GM21717 (cell line): ENCODE measurements at regions not wholly inside any gene's neighbourhood (a gene's known extent, or its start where the extent isn't known, plus 50 kb on each side); places are given as distances from the start of the nearest gene placed in this dataset.

ENCODE experiments used
- ATAC-seq: cut with Tn5 transposase; IDR thresholded peaks from one replicate; pipeline ENCODE4 v1.9.1; 2021; ENCODE audit warnings: mild to moderate bottlenecking, moderate library complexity; ENCODE audit not compliant: unreplicated experiment

GRCh38 chr12:74794522-74794921 is 256.9 kb downstream of the ATXN7L3B start:
- ATAC-seq, result no peak

- no peak for ATAC-seq
These were observed 264.0 kb downstream of the ATXN7L3B start for GRCh38 chr12:74801625-74802024.

DNA sequence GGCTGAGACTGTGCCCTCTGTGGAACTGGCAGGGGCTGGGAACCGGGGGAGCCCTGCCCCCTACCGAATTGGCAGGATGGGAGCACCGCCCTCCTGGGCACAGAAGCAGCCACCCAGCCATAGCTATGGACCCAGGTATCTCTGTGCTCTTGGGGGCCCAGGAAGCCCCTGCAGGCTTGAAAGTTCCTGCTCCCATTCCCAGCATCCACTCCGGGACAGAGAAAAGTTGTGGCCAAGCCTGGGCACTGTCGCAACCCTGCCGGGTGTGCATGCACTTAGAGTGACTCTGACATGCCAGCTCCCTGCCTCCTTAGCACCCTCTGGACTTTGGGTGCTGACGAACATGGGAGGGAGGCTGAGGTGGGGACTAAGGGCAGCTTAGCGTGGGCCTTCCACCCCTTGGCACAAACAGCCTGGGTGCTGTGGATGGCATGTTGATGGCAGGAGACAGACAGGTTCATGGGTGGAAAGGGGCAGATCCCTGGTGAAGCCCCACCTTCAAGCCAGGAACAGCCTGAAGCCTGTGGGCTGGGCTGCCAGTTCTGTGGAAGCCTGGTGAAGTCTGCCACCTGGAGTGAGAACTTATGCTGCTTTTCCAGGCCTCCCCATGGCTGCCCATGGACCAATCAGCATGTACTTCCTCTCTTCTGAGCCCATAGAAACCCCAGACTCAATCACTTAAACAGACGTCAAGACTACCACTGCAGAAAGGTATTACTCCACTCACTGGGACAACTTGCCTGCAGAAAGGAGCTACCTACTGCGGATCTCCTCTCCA is 279.0 kb downstream of the ATXN7L3B start:
- no peak for ATAC-seq

DNA sequence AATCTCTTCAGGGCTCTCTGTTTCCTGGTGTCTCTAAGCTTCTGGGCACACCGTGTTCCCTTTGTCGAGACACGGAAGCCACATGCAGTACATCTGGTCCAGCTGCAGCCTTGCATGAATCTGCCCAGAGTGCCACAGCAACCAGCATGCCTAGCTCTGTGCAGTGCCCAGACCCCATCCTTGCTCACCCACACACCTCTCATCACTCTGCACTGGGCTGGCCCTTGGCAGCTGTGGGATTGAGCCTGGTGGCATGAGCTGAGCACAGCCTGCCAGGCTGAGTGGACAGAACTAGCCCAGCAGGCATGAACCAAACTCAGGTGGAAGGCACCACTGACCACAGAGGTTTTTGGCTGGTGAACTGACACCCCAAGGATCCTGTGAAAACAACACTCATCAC is 279.9 kb downstream of the ATXN7L3B start:
- ATAC-seq, result no peak

- ATAC-seq, result no peak
These were observed 280.8 kb downstream of the ATXN7L3B start for GRCh38 chr12:74818412-74818811.

GRCh38 chr12:74820324-74820723 is 282.7 kb downstream of the ATXN7L3B start:
- ATAC-seq, result no peak

DNA sequence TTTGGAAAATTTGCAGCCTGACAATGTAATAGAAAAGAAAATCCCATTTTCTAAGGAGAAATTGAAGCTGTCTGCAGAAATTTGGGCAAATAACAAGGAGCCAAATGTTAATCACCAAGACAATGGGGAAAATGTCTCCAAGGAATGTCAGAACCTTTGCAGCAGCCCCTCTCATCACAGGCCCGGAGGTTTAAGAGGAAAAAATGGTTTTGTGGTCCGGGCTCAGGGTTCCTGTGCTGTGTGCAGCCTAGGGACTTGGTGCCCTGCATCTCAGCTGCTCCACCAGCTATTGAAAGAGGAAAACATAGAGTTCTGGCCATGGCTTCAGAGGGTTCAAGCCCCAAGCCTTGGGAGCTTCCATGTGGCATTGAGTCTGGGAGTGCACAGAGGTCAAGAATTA is 298.9 kb downstream of the ATXN7L3B start:
- no peak for ATAC-seq

- no peak for ATAC-seq
These were observed 308.5 kb downstream of the ATXN7L3B start for GRCh38 chr12:74846116-74846515.

GRCh38 chr12:74847169-74847568 is 309.5 kb downstream of the ATXN7L3B start:
- no peak for ATAC-seq

DNA sequence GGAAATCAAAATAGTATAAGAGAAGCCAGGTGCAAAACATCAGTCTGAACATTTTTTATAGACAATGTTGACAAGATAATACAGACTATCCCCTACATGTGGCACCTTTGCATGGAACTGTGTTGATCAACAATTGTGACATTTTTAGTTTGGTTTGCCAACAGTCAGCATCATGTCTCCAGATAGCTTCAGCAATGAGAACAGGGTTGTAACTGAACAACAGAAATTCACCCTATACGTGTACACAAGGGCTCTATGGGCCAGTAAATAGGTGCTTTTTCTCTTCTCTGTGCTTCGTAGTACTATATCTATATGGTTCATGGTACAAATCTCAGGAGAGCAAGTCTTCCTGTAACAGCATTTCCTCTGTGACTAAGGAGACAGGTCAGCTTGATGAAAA is 310.4 kb downstream of the ATXN7L3B start:
- no peak for ATAC-seq

GRCh38 chr12:74849801-74850200 is 312.2 kb downstream of the ATXN7L3B start:
- no peak for ATAC-seq

GRCh38 chr12:74871817-74872216 is 334.2 kb downstream of the ATXN7L3B start:
- ATAC-seq, result no peak

- no peak for ATAC-seq
These were observed 323.9 kb downstream of the KCNC2 start for GRCh38 chr12:74885775-74886174.

- ATAC-seq, result no peak
These were observed 320.6 kb downstream of the KCNC2 start for GRCh38 chr12:74889073-74889472.

DNA sequence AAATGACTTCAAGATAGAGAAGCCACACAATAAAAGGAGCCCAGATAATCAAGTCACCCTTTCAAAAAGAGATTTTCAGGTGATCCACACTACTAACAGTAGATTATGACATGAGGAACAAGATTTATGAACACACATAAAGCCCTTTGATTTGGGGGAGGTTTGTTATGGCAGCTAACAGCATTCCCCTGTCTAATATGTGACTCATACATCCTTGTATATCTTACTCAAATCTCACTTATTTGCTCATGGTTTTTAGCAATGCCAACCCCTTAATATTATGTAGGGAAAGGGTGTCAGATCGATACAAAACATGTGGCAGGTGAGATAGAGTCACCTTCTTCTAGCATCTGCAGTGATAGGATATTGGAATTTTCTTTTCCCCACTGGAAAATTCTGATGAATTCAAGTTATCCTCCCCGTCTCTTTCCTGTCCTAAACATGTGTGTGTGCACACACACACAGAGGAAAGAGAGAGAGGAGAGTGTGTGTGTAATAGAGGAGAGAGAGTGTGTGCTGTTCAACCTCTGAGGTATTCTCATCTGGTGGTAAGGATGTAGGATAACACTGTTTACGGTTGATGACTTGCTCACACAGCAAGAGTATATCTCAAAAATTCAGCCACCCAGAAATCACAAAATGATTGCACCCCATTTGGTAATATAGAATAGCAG is 319.9 kb downstream of the KCNC2 start:
- ATAC-seq, result peak; percentile 64

GRCh38 chr12:74890237-74890599 is 319.4 kb downstream of the KCNC2 start:
- peak; percentile 97 for ATAC-seq

GRCh38 chr12:74891083-74891668 is 318.5 kb downstream of the KCNC2 start:
- ATAC-seq, result no peak

- ATAC-seq, result no peak
These were observed 317.5 kb downstream of the KCNC2 start for GRCh38 chr12:74892057-74892633.

- no peak for ATAC-seq
These were observed 313.5 kb downstream of the KCNC2 start for GRCh38 chr12:74896186-74896585.

DNA sequence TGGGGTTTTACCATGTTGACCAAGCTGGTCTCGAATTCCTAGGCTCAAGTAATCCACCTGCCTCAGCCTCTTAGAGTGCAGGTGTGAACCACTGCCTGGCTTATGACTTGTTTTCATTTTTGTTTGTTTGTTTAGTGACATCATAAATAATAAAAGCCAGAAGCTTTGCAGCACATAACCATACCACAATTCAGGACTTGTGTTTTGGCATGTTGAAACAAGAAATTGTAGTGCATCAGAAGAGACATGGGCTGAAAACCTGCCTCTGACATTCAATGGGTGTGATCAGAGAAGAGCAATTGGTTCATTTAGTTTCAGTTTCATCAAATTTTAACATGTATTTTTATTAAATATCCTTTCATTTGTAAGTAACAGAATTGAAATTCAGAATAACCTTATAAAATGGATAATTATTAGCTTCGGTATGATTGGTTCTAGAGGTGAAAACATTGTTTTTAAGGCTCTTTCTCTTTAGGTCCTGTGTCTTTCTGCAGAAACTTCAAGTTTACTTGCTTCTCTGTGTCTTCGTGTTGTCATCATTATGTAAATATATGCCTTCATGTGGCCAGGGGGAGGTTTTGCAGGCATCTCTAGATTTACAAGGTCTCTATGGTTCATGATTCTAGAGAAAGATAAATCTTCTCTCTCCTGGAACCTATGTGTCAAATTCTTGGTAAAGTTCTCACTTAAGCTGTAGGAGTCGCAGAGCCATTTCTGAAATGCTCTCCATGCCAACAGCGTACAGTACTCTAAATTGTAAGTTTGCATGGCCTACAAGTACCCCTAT is 312.0 kb downstream of the KCNC2 start:
- ATAC-seq, result no peak
